Neural cell (in vitro differentiated cells): ENCODE measurements at regions not wholly inside any gene's neighbourhood (a gene's known extent, or its start where the extent isn't known, plus 50 kb on each side); places are given as distances from the start of the nearest gene placed in this dataset.

Source experiments
- H2AFZ ChIP-seq: fragments of 200-600, 300-800 bp; sonication (generic), shearing (Covaris generic); 2 replicates; pipeline ENCODE4 v1.6.0; 2014; ENCODE audit warnings: low read depth, mild to moderate bottlenecking, antibody characterized with exemption, low read length, moderate library complexity
- H3F3A ChIP-seq: fragments of 200-600 bp; shearing (Covaris generic); 2 replicates; pipeline ENCODE4 v1.6.1; 2016; ENCODE audit warnings: mild to moderate bottlenecking, moderate library complexity, mixed read lengths, antibody characterized with exemption, low read length; ENCODE audit not compliant: insufficient read depth, poor library complexity, severe bottlenecking
- H3K27ac ChIP-seq: fragments of 200-600, 300-800 bp; sonication (generic), shearing (Covaris generic); 2 replicates; pipeline ENCODE4 v1.5.1; 2014; ENCODE audit warnings: mild to moderate bottlenecking, low read length, moderate library complexity
- H3K27me3 ChIP-seq: fragments of 300-800, 200-600 bp; sonication (generic), shearing (Covaris generic); 2 replicates; pipeline ENCODE4 v1.6.0; 2014; ENCODE audit warnings: mild to moderate bottlenecking, low read depth, low read length, moderate library complexity; ENCODE audit not compliant: insufficient read depth
- H3K36me3 ChIP-seq: fragments of 300-800, 200-600 bp; sonication (generic), shearing (Covaris generic); 2 replicates; pipeline ENCODE4 v1.5.1; 2014; ENCODE audit warnings: mild to moderate bottlenecking, antibody characterized with exemption, low read length, moderate library complexity; ENCODE audit not compliant: insufficient read depth
- H3K4me2 ChIP-seq: fragments of 300-800, 200-600 bp; sonication (generic), shearing (Covaris generic); 2 replicates; pipeline ENCODE4 v1.6.0; 2014; ENCODE audit warnings: mild to moderate bottlenecking, low read length
- H3K4me3 ChIP-seq: fragments of 300-800, 200-600 bp; sonication (generic), shearing (Covaris generic); 2 replicates; pipeline ENCODE4 v1.5.1; 2014; ENCODE audit warnings: mild to moderate bottlenecking, low read length, moderate library complexity
- H3K79me2 ChIP-seq: fragments of 200-600 bp; shearing (Covaris generic); replicated peaks from 2 replicates; pipeline ENCODE4 v1.6.0; 2014; ENCODE audit warnings: mild to moderate bottlenecking, low read length, moderate library complexity; ENCODE audit not compliant: insufficient read depth
- H3K9ac ChIP-seq: fragments of 300-800, 200-600 bp; sonication (generic), shearing (Covaris generic); 2 replicates; pipeline ENCODE4 v1.6.1; 2016; ENCODE audit warnings: mild to moderate bottlenecking, low read length, mixed read lengths
- H3K9me2 ChIP-seq: fragments of 200-600 bp; shearing (Covaris generic); 2 replicates; pipeline ENCODE4 v1.6.1; 2016; ENCODE audit warnings: mild to moderate bottlenecking, low read length, mixed read lengths; ENCODE audit not compliant: insufficient read depth
- H3K9me3 ChIP-seq: fragments of 200-600, 300-800 bp; sonication (generic), shearing (Covaris generic); 2 replicates; pipeline ENCODE4 v1.6.1; 2016; ENCODE audit warnings: mild to moderate bottlenecking, mixed run types, low read length, moderate library complexity, mixed read lengths
- H4K20me1 ChIP-seq: fragments of 200-600 bp; shearing (Covaris generic); 2 replicates; pipeline ENCODE4 v1.6.1; 2016; ENCODE audit warnings: mild to moderate bottlenecking, mixed run types; ENCODE audit not compliant: insufficient read depth
- EP300 ChIP-seq: fragments of 450-650 bp; conservative IDR thresholded peaks from 2 replicates; pipeline ENCODE4 v1.6.1; 2014; ENCODE audit warnings: antibody characterized with exemption, mild to moderate bottlenecking, moderate library complexity; ENCODE audit not compliant: poor library complexity, severe bottlenecking
- EZH2 ChIP-seq: fragments of 200-600, 300-800 bp; shearing (Covaris generic), sonication (generic); IDR thresholded peaks from 2 replicates; pipeline ENCODE4 v1.6.1; 2014; ENCODE audit warnings: antibody characterized with exemption, low read length, borderline replicate concordance, mild to moderate bottlenecking; ENCODE audit not compliant: insufficient read depth, poor library complexity, severe bottlenecking
- MXI1 ChIP-seq: fragments of 450-650 bp; conservative IDR thresholded peaks from 2 replicates; pipeline ENCODE4 v1.6.1; 2014; ENCODE audit warnings: antibody characterized with exemption, mild to moderate bottlenecking; ENCODE audit not compliant: poor library complexity, severe bottlenecking
- POLR2AphosphoS5 ChIP-seq: IDR thresholded peaks from 2 replicates; pipeline ENCODE4 v1.6.1; 2012
- RAD21 ChIP-seq: fragments of 450-650 bp; conservative IDR thresholded peaks from 2 replicates; pipeline ENCODE4 v1.6.1; 2014; ENCODE audit warnings: antibody characterized with exemption, mild to moderate bottlenecking, moderate library complexity
- SMC3 ChIP-seq: fragments of 450-650 bp; conservative IDR thresholded peaks from 2 replicates; pipeline ENCODE4 v1.6.1; 2014; ENCODE audit warnings: antibody characterized with exemption, mild to moderate bottlenecking, moderate library complexity; ENCODE audit not compliant: poor library complexity
- TAF1 ChIP-seq: IDR thresholded peaks from 2 replicates; pipeline ENCODE4 v1.6.1; 2012; ENCODE audit warnings: low read depth
- TF ChIP-seq, protein P1 (sequence below): IDR thresholded peaks from 2 replicates; pipeline ENCODE4 v1.6.1; 2012; ENCODE audit warnings: borderline replicate concordance
- TF ChIP-seq, protein P2 (sequence below): fragments of 450-650 bp; IDR thresholded peaks from 2 replicates; pipeline ENCODE4 v1.5.1; 2014; ENCODE audit warnings: antibody characterized with exemption, mild to moderate bottlenecking, moderate library complexity; ENCODE audit not compliant: poor library complexity, severe bottlenecking

GRCh38 chr6:54026652-54027400 is 84.4 kb upstream of the MLIP start:
- Histone ChIP-seq H3K4me2 (no peak overlapping the region), H3K9ac (no peak overlapping the region), H3K36me3 (no peaks in the 10 kb centered on the region), H3K9me3 (no peaks in the 10 kb centered on the region), H3F3A (peaks cover 6% of the 10 kb centered on the region), H3K9me2 (no peaks in the 10 kb centered on the region), H4K20me1 (no peaks in the 10 kb centered on the region), H3K4me3 (no peak overlapping the region), H3K27ac (peak overlapping the region; percentile 93), H2AFZ (no peak overlapping the region), H3K79me2 (no peaks in the 10 kb centered on the region), H3K27me3 (no peaks in the 10 kb centered on the region)
- TF ChIP-seq EZH2: no peak

- no peaks in the 10 kb centered on the region for H3K36me3 ChIP-seq
- H3K4me2 ChIP-seq: peak overlapping the region; percentile 6
- TF ChIP-seq POLR2AphosphoS5 (peak; percentile 49), EP300 (peak; percentile 73), EZH2 (no peak), MXI1 (no peak), TAF1 (no peak), RAD21 (no peak)
- H2AFZ ChIP-seq: no peak overlapping the region
- peaks cover 6% of the 10 kb centered on the region for H3F3A ChIP-seq
- H3K9ac ChIP-seq: peak overlapping the region; percentile 47
- H4K20me1 ChIP-seq: no peaks in the 10 kb centered on the region
- H3K79me2 ChIP-seq: no peaks in the 10 kb centered on the region
- no peaks in the 10 kb centered on the region for H3K9me2 ChIP-seq
- no peaks in the 10 kb centered on the region for H3K9me3 ChIP-seq
- H3K27me3 ChIP-seq: no peaks in the 10 kb centered on the region
- peak overlapping the region; percentile 93 for H3K27ac ChIP-seq
- H3K4me3 ChIP-seq: peak overlapping the region; percentile 41
Observed at GRCh38 chr6:54028170-54028569, 83.1 kb upstream of the MLIP start.

DNA sequence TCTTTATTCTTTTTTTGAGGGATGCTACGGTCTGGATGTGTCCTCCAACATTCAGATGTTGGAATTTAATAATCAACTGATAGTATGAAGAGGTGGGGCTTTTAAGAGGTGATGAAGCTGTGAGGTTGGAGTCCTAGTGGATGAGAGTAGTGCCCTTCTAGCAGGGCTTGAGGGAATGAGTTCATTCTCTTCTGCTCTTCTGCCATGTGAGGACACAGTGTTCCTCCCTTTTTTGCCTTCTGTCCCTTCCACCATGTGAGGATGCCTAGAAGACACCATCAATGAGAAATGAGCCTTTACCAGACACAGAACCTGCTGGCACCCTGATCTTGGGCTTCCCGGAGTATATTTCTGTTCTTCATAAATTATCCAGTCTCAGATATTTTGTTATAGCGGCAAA is 82.1 kb upstream of the MLIP start:
- peak overlapping the region; percentile 6 for H3K4me2 ChIP-seq
- H3K27me3 ChIP-seq: no peaks in the 10 kb centered on the region
- H3K27ac ChIP-seq: peak overlapping the region; percentile 93
- peaks cover 6% of the 10 kb centered on the region for H3F3A ChIP-seq
- no peaks in the 10 kb centered on the region for H4K20me1 ChIP-seq
- peak overlapping the region; percentile 41 for H3K4me3 ChIP-seq
- H3K79me2 ChIP-seq: no peaks in the 10 kb centered on the region
- H2AFZ ChIP-seq: no peak overlapping the region
- no peaks in the 10 kb centered on the region for H3K9me2 ChIP-seq
- peak overlapping the region; percentile 47 for H3K9ac ChIP-seq
- TF ChIP-seq, protein P1, sequence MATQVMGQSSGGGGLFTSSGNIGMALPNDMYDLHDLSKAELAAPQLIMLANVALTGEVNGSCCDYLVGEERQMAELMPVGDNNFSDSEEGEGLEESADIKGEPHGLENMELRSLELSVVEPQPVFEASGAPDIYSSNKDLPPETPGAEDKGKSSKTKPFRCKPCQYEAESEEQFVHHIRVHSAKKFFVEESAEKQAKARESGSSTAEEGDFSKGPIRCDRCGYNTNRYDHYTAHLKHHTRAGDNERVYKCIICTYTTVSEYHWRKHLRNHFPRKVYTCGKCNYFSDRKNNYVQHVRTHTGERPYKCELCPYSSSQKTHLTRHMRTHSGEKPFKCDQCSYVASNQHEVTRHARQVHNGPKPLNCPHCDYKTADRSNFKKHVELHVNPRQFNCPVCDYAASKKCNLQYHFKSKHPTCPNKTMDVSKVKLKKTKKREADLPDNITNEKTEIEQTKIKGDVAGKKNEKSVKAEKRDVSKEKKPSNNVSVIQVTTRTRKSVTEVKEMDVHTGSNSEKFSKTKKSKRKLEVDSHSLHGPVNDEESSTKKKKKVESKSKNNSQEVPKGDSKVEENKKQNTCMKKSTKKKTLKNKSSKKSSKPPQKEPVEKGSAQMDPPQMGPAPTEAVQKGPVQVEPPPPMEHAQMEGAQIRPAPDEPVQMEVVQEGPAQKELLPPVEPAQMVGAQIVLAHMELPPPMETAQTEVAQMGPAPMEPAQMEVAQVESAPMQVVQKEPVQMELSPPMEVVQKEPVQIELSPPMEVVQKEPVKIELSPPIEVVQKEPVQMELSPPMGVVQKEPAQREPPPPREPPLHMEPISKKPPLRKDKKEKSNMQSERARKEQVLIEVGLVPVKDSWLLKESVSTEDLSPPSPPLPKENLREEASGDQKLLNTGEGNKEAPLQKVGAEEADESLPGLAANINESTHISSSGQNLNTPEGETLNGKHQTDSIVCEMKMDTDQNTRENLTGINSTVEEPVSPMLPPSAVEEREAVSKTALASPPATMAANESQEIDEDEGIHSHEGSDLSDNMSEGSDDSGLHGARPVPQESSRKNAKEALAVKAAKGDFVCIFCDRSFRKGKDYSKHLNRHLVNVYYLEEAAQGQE: no peak
- no peak for TF ChIP-seq SMC3
- TF ChIP-seq POLR2AphosphoS5: no peak
- no peak for TF ChIP-seq RAD21
- TF ChIP-seq MXI1: no peak
- TF ChIP-seq TAF1: no peak
- TF ChIP-seq EP300: no peak
- TF ChIP-seq, protein P2, sequence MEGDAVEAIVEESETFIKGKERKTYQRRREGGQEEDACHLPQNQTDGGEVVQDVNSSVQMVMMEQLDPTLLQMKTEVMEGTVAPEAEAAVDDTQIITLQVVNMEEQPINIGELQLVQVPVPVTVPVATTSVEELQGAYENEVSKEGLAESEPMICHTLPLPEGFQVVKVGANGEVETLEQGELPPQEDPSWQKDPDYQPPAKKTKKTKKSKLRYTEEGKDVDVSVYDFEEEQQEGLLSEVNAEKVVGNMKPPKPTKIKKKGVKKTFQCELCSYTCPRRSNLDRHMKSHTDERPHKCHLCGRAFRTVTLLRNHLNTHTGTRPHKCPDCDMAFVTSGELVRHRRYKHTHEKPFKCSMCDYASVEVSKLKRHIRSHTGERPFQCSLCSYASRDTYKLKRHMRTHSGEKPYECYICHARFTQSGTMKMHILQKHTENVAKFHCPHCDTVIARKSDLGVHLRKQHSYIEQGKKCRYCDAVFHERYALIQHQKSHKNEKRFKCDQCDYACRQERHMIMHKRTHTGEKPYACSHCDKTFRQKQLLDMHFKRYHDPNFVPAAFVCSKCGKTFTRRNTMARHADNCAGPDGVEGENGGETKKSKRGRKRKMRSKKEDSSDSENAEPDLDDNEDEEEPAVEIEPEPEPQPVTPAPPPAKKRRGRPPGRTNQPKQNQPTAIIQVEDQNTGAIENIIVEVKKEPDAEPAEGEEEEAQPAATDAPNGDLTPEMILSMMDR: no peak
- TF ChIP-seq EZH2: no peak
- no peaks in the 10 kb centered on the region for H3K36me3 ChIP-seq
- no peaks in the 10 kb centered on the region for H3K9me3 ChIP-seq
